ENCODE measurements at regions not wholly inside any gene's neighbourhood (a gene's known extent, or its start where the extent isn't known, plus 50 kb on each side); places are given as distances from the start of the nearest gene placed in this dataset.

- no peaks in the 10 kb centered on the region for H3K4me1 ChIP-seq (ENCODE audit: control insufficient read depth, low read length)
- no peak overlapping the region for H3K4me2 ChIP-seq (ENCODE audit: low read length)
- TF ChIP-seq CTCF (IDR thresholded peaks at IDR 0.05; ENCODE audit: low read depth, low read length, poor library complexity, severe bottlenecking) (no peak), EZH2phosphoT487 (IDR thresholded peaks at IDR 0.05; ENCODE audit: borderline replicate concordance, low read length) (no peak)
- no peaks in the 10 kb centered on the region for H3K79me2 ChIP-seq (ENCODE audit: control insufficient read depth, low read length)
- no peaks in the 10 kb centered on the region for H4K20me1 ChIP-seq (ENCODE audit: control insufficient read depth, insufficient read depth, low read depth, low read length)
- H3K36me3 ChIP-seq (ENCODE audit: control insufficient read depth, low read length) = no peaks in the 10 kb centered on the region
- no peaks in the 10 kb centered on the region for H3K27me3 ChIP-seq (ENCODE audit: control insufficient read depth, low read length)
- H3K9me2 ChIP-seq (replicated peaks; ENCODE audit: control insufficient read depth, low read length) = no peaks in the 10 kb centered on the region
- no peaks in the 10 kb centered on the region for H3F3A ChIP-seq (ENCODE audit: control insufficient read depth, insufficient read depth)
- H3K27ac ChIP-seq (ENCODE audit: low read depth, low read length) = no peak overlapping the region
- no peaks in the 10 kb centered on the region for H3K9me3 ChIP-seq (ENCODE audit: control insufficient read depth, insufficient read depth, low read length)
- H3K4me3 ChIP-seq (ENCODE audit: low read length) = no peak overlapping the region
These were observed 501.9 kb upstream of the CHAC2 start for GRCh38 chr2:53265544-53266299.

DNA sequence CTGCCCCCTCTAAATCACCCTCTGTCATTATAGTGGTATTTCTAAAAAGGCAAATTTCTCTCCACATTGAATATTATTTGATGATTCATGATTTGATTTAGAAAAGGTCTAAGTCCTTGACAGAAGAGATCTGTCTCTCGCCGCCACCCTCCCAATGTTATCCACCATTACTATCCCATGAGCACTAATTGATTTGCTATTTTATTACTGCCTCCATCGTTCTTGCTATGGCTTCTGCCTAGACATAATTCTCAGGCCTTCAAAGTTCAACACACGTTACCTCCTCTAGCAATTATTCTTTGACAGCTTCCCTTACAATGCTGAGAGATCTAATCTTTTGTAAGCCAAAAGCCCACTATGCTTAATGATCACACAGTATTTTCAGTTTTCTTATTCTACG lies 507.0 kb upstream of the CHAC2 start:
- no peak for TF ChIP-seq CTCF (IDR thresholded peaks at IDR 0.05; ENCODE audit: low read depth, low read length, poor library complexity, severe bottlenecking)
- no peak for TF ChIP-seq EZH2phosphoT487 (IDR thresholded peaks at IDR 0.05; ENCODE audit: borderline replicate concordance, low read length)
- Histone ChIP-seq H4K20me1 (ENCODE audit: control insufficient read depth, insufficient read depth, low read depth, low read length) (no peaks in the 10 kb centered on the region), H3K4me2 (ENCODE audit: low read length) (no peak overlapping the region), H3K4me3 (ENCODE audit: low read length) (no peak overlapping the region), H3K36me3 (ENCODE audit: control insufficient read depth, low read length) (no peaks in the 10 kb centered on the region), H3K27ac (ENCODE audit: low read depth, low read length) (no peak overlapping the region), H3F3A (ENCODE audit: control insufficient read depth, insufficient read depth) (no peaks in the 10 kb centered on the region), H3K27me3 (ENCODE audit: control insufficient read depth, low read length) (no peaks in the 10 kb centered on the region), H3K79me2 (ENCODE audit: control insufficient read depth, low read length) (no peaks in the 10 kb centered on the region), H3K9me3 (ENCODE audit: control insufficient read depth, insufficient read depth, low read length) (no peaks in the 10 kb centered on the region), H3K4me1 (ENCODE audit: control insufficient read depth, low read length) (no peaks in the 10 kb centered on the region), H3K9me2 (replicated peaks; ENCODE audit: control insufficient read depth, low read length) (no peaks in the 10 kb centered on the region)

GRCh38 chr2:53259395-53260009 lies 508.1 kb upstream of the CHAC2 start:
- Histone ChIP-seq H3K36me3 (ENCODE audit: control insufficient read depth, low read length) (no peaks in the 10 kb centered on the region), H3K9me3 (ENCODE audit: control insufficient read depth, insufficient read depth, low read length) (no peaks in the 10 kb centered on the region), H3K4me2 (ENCODE audit: low read length) (no peak overlapping the region), H3K9me2 (replicated peaks; ENCODE audit: control insufficient read depth, low read length) (no peaks in the 10 kb centered on the region), H3K4me1 (ENCODE audit: control insufficient read depth, low read length) (no peaks in the 10 kb centered on the region), H3K27me3 (ENCODE audit: control insufficient read depth, low read length) (no peaks in the 10 kb centered on the region), H3F3A (ENCODE audit: control insufficient read depth, insufficient read depth) (no peaks in the 10 kb centered on the region), H3K79me2 (ENCODE audit: control insufficient read depth, low read length) (no peaks in the 10 kb centered on the region), H4K20me1 (ENCODE audit: control insufficient read depth, insufficient read depth, low read depth, low read length) (no peaks in the 10 kb centered on the region), H3K27ac (ENCODE audit: low read depth, low read length) (no peak overlapping the region), H3K4me3 (ENCODE audit: low read length) (no peak overlapping the region)
- TF ChIP-seq CTCF (IDR thresholded peaks at IDR 0.05; ENCODE audit: low read depth, low read length, poor library complexity, severe bottlenecking) (no peak), EZH2phosphoT487 (IDR thresholded peaks at IDR 0.05; ENCODE audit: borderline replicate concordance, low read length) (no peak)

All from DOHH2 (cell line).